ENCODE measurements at regions not wholly inside any gene's neighbourhood (a gene's known extent, or its start where the extent isn't known, plus 50 kb on each side); places are given as distances from the start of the nearest gene placed in this dataset.

- TF ChIP-seq CTCF (IDR thresholded peaks at IDR 0.05; ENCODE audit: low read length) (no peak), EZH2 (IDR thresholded peaks at IDR 0.05; ENCODE audit: borderline replicate concordance, low read length) (no peak)
- H3K27ac ChIP-seq (ENCODE audit: low read depth, low read length, poor library complexity, severe bottlenecking): no peak overlapping the region
- H3K4me3 ChIP-seq (ENCODE audit: low read depth, low read length, poor library complexity, severe bottlenecking): no peak overlapping the region
- H2AFZ ChIP-seq (ENCODE audit: low read length): no peak overlapping the region
- no peaks in the 10 kb centered on the region for H3K36me3 ChIP-seq (ENCODE audit: insufficient read depth, low read length)
- no peaks in the 10 kb centered on the region for H4K20me1 ChIP-seq (ENCODE audit: insufficient read depth, low read length)
- no peak overlapping the region for H3K9ac ChIP-seq (ENCODE audit: low read length)
- no peaks in the 10 kb centered on the region for H3K9me2 ChIP-seq (ENCODE audit: low read depth, low read length)
- no peaks in the 10 kb centered on the region for H3K79me2 ChIP-seq (ENCODE audit: insufficient read depth, low read length)
- no peaks in the 10 kb centered on the region for H3K27me3 ChIP-seq (ENCODE audit: insufficient read depth, low read length)
- H3K9me3 ChIP-seq (ENCODE audit: low read length): no peaks in the 10 kb centered on the region
- no peaks in the 10 kb centered on the region for H3F3A ChIP-seq (ENCODE audit: insufficient read depth, low read length)
- no peak overlapping the region for H3K4me2 ChIP-seq (ENCODE audit: low read length)
- no peaks in the 10 kb centered on the region for H3K4me1 ChIP-seq (ENCODE audit: insufficient read depth, low read length, severe bottlenecking)
Observed at GRCh38 chr22:27561286-27561904, 240.2 kb downstream of the MN1 start.

- H3K9me3 ChIP-seq (ENCODE audit: low read length): no peaks in the 10 kb centered on the region
- no peaks in the 10 kb centered on the region for H4K20me1 ChIP-seq (ENCODE audit: insufficient read depth, low read length)
- no peaks in the 10 kb centered on the region for H3F3A ChIP-seq (ENCODE audit: insufficient read depth, low read length)
- no peaks in the 10 kb centered on the region for H3K4me1 ChIP-seq (ENCODE audit: insufficient read depth, low read length, severe bottlenecking)
- no peaks in the 10 kb centered on the region for H3K27me3 ChIP-seq (ENCODE audit: insufficient read depth, low read length)
- H3K79me2 ChIP-seq (ENCODE audit: insufficient read depth, low read length): no peaks in the 10 kb centered on the region
- no peaks in the 10 kb centered on the region for H3K9me2 ChIP-seq (ENCODE audit: low read depth, low read length)
- H2AFZ ChIP-seq (ENCODE audit: low read length): no peak overlapping the region
- no peak overlapping the region for H3K27ac ChIP-seq (ENCODE audit: low read depth, low read length, poor library complexity, severe bottlenecking)
- H3K36me3 ChIP-seq (ENCODE audit: insufficient read depth, low read length): no peaks in the 10 kb centered on the region
- no peak for TF ChIP-seq CTCF (IDR thresholded peaks at IDR 0.05; ENCODE audit: low read length)
- no peak for TF ChIP-seq EZH2 (IDR thresholded peaks at IDR 0.05; ENCODE audit: borderline replicate concordance, low read length)
- H3K9ac ChIP-seq (ENCODE audit: low read length): no peak overlapping the region
- no peak overlapping the region for H3K4me3 ChIP-seq (ENCODE audit: low read depth, low read length, poor library complexity, severe bottlenecking)
- H3K4me2 ChIP-seq (ENCODE audit: low read length): no peak overlapping the region
Observed at GRCh38 chr22:27564806-27565205, 236.8 kb downstream of the MN1 start.

GRCh38 chr22:27566602-27567001 lies 235.0 kb downstream of the MN1 start:
- H3K4me1 ChIP-seq (ENCODE audit: insufficient read depth, low read length, severe bottlenecking): no peaks in the 10 kb centered on the region
- H3K36me3 ChIP-seq (ENCODE audit: insufficient read depth, low read length): no peaks in the 10 kb centered on the region
- no peak overlapping the region for H2AFZ ChIP-seq (ENCODE audit: low read length)
- H4K20me1 ChIP-seq (ENCODE audit: insufficient read depth, low read length): no peaks in the 10 kb centered on the region
- H3K4me2 ChIP-seq (ENCODE audit: low read length): no peak overlapping the region
- no peaks in the 10 kb centered on the region for H3K9me3 ChIP-seq (ENCODE audit: low read length)
- no peaks in the 10 kb centered on the region for H3K79me2 ChIP-seq (ENCODE audit: insufficient read depth, low read length)
- TF ChIP-seq EZH2 (IDR thresholded peaks at IDR 0.05; ENCODE audit: borderline replicate concordance, low read length): no peak
- TF ChIP-seq CTCF (IDR thresholded peaks at IDR 0.05; ENCODE audit: low read length): no peak
- H3K9me2 ChIP-seq (ENCODE audit: low read depth, low read length): no peaks in the 10 kb centered on the region
- no peak overlapping the region for H3K4me3 ChIP-seq (ENCODE audit: low read depth, low read length, poor library complexity, severe bottlenecking)
- H3K27ac ChIP-seq (ENCODE audit: low read depth, low read length, poor library complexity, severe bottlenecking): no peak overlapping the region
- no peak overlapping the region for H3K9ac ChIP-seq (ENCODE audit: low read length)
- H3K27me3 ChIP-seq (ENCODE audit: insufficient read depth, low read length): no peaks in the 10 kb centered on the region
- H3F3A ChIP-seq (ENCODE audit: insufficient read depth, low read length): no peaks in the 10 kb centered on the region

All from OCI-LY1 (cell line).